AG10803 (cell line): ENCODE measurements at regions not wholly inside any gene's neighbourhood (a gene's known extent, or its start where the extent isn't known, plus 50 kb on each side); places are given as distances from the start of the nearest gene placed in this dataset.

ENCODE experiments used
- DNase-seq: peaks from one replicate; pipeline ENCODE4 v3.0.0; 2010; ENCODE audit warnings: low read depth
- H3K4me3 ChIP-seq: 2 replicates; pipeline ENCODE4 v1.5.1; 2011; ENCODE audit warnings: mild to moderate bottlenecking, low read length, control low read depth
- TF ChIP-seq, protein P1 (sequence below): conservative IDR thresholded peaks from 2 replicates; pipeline ENCODE4 v1.5.1; 2011; ENCODE audit warnings: mild to moderate bottlenecking, low read length, control low read depth, inconsistent platforms

GRCh38 chr7:28270536-28270935 lies 89.9 kb upstream of the JAZF1 start:
- no peak for DNase-seq
- H3K4me3 ChIP-seq, result no peak overlapping the region
- TF ChIP-seq, protein P1, sequence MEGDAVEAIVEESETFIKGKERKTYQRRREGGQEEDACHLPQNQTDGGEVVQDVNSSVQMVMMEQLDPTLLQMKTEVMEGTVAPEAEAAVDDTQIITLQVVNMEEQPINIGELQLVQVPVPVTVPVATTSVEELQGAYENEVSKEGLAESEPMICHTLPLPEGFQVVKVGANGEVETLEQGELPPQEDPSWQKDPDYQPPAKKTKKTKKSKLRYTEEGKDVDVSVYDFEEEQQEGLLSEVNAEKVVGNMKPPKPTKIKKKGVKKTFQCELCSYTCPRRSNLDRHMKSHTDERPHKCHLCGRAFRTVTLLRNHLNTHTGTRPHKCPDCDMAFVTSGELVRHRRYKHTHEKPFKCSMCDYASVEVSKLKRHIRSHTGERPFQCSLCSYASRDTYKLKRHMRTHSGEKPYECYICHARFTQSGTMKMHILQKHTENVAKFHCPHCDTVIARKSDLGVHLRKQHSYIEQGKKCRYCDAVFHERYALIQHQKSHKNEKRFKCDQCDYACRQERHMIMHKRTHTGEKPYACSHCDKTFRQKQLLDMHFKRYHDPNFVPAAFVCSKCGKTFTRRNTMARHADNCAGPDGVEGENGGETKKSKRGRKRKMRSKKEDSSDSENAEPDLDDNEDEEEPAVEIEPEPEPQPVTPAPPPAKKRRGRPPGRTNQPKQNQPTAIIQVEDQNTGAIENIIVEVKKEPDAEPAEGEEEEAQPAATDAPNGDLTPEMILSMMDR, result no peak

- DNase-seq, result peak; percentile 65
- peak overlapping the region; percentile 35 for H3K4me3 ChIP-seq
- TF ChIP-seq, protein P1, result peak; percentile 89
Measured at GRCh38 chr7:28272461-28272877, 91.9 kb upstream of the JAZF1 start.

DNA sequence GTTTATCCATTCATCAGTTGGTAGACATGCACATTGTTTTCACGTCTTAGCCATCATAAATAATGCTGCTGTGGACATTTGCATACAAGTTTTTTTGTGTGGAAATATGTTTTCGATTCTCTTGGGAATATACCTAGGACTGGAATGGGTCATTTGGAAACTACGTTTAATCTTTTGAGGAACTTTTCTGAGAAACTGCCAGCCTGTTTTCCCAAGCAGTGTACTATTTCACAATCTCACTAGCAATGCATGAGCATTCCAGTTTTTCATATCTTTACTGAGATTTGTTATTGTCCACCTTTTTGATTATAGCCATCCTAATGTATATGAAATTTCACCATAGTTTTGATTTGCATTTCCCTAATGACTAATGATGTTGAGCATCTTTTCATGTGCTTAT lies 95.7 kb upstream of the JAZF1 start:
- TF ChIP-seq, protein P1, result no peak
- no peak for DNase-seq
- H3K4me3 ChIP-seq, result no peak overlapping the region

DNA sequence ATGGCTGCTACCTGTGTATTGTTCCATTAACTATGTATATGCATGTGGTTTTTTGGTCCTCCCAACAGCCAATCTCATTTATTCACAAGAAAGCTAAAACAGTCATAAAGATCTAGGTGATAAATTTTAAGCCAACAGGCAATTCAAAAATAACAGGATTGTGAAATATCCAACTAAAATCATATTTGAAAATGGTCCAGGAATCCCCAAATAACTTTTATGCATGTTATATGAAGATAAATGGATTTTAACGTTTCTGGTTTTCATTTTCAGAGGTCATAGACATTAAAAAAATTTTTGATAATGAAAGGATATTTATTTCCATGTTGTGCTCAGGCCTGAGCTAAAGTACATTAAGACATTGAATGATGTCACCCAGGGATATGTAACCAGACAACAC lies 96.8 kb upstream of the JAZF1 start:
- TF ChIP-seq, protein P1, result no peak

DNA sequence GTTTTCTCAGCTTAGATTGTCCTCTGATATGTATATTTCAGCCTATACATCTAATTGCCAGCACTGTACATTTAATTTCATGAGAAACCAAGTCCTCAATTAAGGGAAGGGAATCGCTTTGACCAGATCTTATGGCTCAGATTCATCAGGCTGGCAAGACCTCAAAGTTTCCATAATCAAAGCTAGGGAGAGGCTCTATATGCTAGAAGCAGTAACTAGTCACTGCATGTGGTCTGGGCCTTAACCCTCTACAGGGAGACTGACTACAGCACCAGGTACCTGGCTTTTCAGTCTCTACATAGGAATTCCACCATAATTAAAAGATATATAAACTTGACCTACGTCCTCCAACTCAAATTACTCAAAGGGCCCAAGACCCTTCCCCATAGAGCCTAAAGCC lies 97.4 kb upstream of the JAZF1 start:
- H3K4me3 ChIP-seq, result no peak overlapping the region
- DNase-seq, result no peak
- TF ChIP-seq, protein P1, result no peak

More for the DNA sequence above, 96.8 kb upstream of the JAZF1 start:
- no peak overlapping the region for H3K4me3 ChIP-seq
- no peak for DNase-seq

GRCh38 chr7:28280516-28280915 lies 99.9 kb upstream of the JAZF1 start:
- TF ChIP-seq, protein P1, result no peak
- DNase-seq, result no peak
- H3K4me3 ChIP-seq, result no peak overlapping the region

DNA sequence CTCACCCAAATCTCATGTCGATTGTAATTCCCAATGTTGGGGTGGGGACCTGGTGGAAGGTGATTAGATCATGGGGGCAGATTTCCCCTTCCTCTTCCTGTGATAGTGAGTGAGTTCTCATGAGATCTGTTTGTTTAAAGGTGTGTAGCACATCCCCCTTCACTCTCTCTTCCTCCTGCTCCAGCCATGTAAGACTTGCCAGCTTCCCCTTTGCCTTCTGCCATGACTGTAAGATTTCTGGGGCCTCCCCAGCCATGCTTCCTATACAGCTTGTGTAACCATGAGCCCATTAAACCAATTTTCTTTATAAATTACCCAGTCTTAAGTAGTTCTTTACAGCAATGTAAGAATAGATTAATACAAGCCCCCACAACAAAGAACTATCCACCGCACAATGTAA lies 109.9 kb upstream of the JAZF1 start:
- TF ChIP-seq, protein P1, result no peak
- no peak overlapping the region for H3K4me3 ChIP-seq
- no peak for DNase-seq
